GM12873 (cell line): ENCODE measurements at regions not wholly inside any gene's neighbourhood (a gene's known extent, or its start where the extent isn't known, plus 50 kb on each side); places are given as distances from the start of the nearest gene placed in this dataset.

Source experiments
- CTCF ChIP-seq: IDR thresholded peaks from 2 replicates; pipeline ENCODE4 v1.5.1; 2012; ENCODE audit warnings: low read depth, mild to moderate bottlenecking, moderate library complexity, low read length, control low read depth; ENCODE audit not compliant: insufficient read depth; ENCODE audit errors: missing control alignments

GRCh38 chr6:21993841-21994240 lies 303.0 kb downstream of the PRL start:
- no peak for TF ChIP-seq CTCF

GRCh38 chr6:21994821-21995220 lies 302.0 kb downstream of the PRL start:
- no peak for TF ChIP-seq CTCF

- no peak for TF ChIP-seq CTCF
Measured at GRCh38 chr6:21995318-21995717, 301.5 kb downstream of the PRL start.

DNA sequence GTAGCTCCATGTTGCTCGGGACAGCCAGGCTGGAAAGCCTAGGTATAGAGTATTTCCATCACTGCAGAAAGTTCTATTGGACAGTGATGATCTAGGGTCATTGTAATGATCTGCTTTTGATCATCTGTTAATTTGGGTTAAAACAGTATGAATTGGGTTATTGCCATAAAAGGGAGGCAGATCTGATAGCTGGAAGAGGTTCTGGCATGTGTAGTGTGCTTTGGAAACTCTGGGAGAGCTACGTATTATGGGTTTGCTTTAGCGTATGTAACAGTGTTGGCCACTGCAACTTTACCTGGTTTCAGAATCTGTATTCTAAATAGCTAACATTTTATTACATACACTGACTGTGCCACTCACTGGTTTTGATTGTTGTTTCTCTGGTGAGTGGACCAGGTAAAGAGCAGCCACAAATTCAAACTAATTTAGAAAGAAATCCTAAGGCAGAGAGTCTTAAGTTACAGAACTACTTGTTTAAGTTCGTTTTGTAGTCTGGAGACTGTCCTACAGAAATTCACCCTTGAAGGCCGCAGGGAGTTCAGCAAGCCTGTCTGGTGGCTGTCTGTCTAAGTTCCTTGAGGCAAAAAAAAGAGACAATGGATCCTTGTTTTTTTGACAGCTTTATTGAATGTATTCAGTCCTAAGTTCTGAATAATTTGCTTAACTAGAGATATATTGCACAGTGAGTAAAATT lies 300.3 kb downstream of the PRL start:
- no peak for TF ChIP-seq CTCF

GRCh38 chr6:21997119-21998037 lies 299.5 kb downstream of the PRL start:
- TF ChIP-seq CTCF, result no peak

- no peak for TF ChIP-seq CTCF
Measured at GRCh38 chr6:21998582-21998981, 298.3 kb downstream of the PRL start.

DNA sequence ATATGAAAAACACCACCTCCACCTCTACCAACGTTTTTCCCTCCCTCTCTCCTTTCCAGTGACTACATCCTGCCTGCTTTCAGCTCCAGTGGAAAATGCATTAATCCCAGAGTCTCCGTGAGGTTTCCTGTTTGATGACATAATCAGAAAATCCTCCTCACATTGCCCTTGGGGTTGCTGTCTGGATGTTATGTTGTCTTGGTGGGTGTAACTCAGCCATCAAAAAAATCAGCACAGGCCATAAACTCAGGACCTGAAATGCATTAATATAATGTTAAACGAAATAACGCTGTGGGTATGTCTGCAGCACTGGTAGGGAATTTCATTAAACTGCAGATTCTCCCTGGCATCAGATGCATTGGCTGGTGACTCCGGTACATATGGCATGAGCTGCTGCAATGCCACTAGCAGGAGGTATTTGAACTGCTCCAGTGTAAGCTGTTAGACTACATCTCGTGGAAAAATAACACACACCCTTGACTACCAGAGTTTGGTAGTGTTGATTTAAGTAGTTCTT lies 297.8 kb downstream of the PRL start:
- no peak for TF ChIP-seq CTCF
